Osteoblast (primary cell): ENCODE measurements at regions not wholly inside any gene's neighbourhood (a gene's known extent, or its start where the extent isn't known, plus 50 kb on each side); places are given as distances from the start of the nearest gene placed in this dataset.

Experiments used
- DNase-seq: peaks from one replicate; pipeline ENCODE4 v3.0.0; 2011; ENCODE audit warnings: low spot score, mixed read lengths; ENCODE audit not compliant: insufficient read length; ENCODE audit errors: missing footprints
- H2AFZ ChIP-seq: 2 replicates; pipeline ENCODE4 v1.6.0; 2011; ENCODE audit warnings: mild to moderate bottlenecking, low read length
- H3K27ac ChIP-seq: 2 replicates; pipeline ENCODE4 v1.5.1; 2011; ENCODE audit warnings: mild to moderate bottlenecking, low read depth, low read length, moderate library complexity
- H3K27me3 ChIP-seq: 2 replicates; pipeline ENCODE4 v1.6.0; 2012; ENCODE audit warnings: mild to moderate bottlenecking, control low read depth, inconsistent platforms, low read length, moderate library complexity; ENCODE audit not compliant: insufficient read depth
- H3K36me3 ChIP-seq: 2 replicates; pipeline ENCODE4 v1.5.1; 2011; ENCODE audit warnings: mild to moderate bottlenecking, low read length, control low read depth, moderate library complexity; ENCODE audit not compliant: insufficient read depth
- H3K4me1 ChIP-seq: 2 replicates; pipeline ENCODE4 v1.5.1; 2011; ENCODE audit warnings: mild to moderate bottlenecking, low read length, control low read depth, moderate library complexity; ENCODE audit not compliant: insufficient read depth
- H3K4me2 ChIP-seq: 2 replicates; pipeline ENCODE4 v1.6.0; 2011; ENCODE audit warnings: mild to moderate bottlenecking, low read length; ENCODE audit not compliant: insufficient read depth
- H3K4me3 ChIP-seq: fragments of 200-600 bp; sonication (generic); 3 replicates; pipeline ENCODE4 v1.5.1; 2012; ENCODE audit warnings: mild to moderate bottlenecking, low read length, inconsistent platforms; ENCODE audit not compliant: insufficient read depth
- H3K79me2 ChIP-seq: 2 replicates; pipeline ENCODE4 v1.6.0; 2012; ENCODE audit warnings: mild to moderate bottlenecking, low read length, control low read depth, inconsistent platforms; ENCODE audit not compliant: insufficient read depth
- H3K9me3 ChIP-seq: 2 replicates; pipeline ENCODE4 v1.5.1; 2011; ENCODE audit warnings: low read depth, low read length, control low read depth
- H4K20me1 ChIP-seq: 2 replicates; pipeline ENCODE4 v1.6.0; 2012; ENCODE audit warnings: mild to moderate bottlenecking, low read length, control low read depth; ENCODE audit not compliant: insufficient read depth
- CTCF ChIP-seq: IDR thresholded peaks from 2 replicates; pipeline ENCODE4 v1.5.1; 2011; ENCODE audit warnings: mild to moderate bottlenecking, low read depth, low read length, moderate library complexity; ENCODE audit errors: extremely low read depth

GRCh38 chr2:217283460-217283859 lies 423.6 kb upstream of the TNP1 start:
- DNase-seq: no peak
- no peak overlapping the region for H2AFZ ChIP-seq

GRCh38 chr2:217282531-217282930 lies 422.7 kb upstream of the TNP1 start:
- H3K27ac ChIP-seq: no peak overlapping the region
- H3K4me3 ChIP-seq: no peak overlapping the region
- H3K79me2 ChIP-seq: no peaks in the 10 kb centered on the region
- no peaks in the 10 kb centered on the region for H3K9me3 ChIP-seq
- no peak for DNase-seq
- no peak overlapping the region for H2AFZ ChIP-seq
- no peak for TF ChIP-seq CTCF
- H3K27me3 ChIP-seq: peaks cover 5% of the 10 kb centered on the region
- H3K36me3 ChIP-seq: no peaks in the 10 kb centered on the region
- H4K20me1 ChIP-seq: no peaks in the 10 kb centered on the region
- H3K4me2 ChIP-seq: no peak overlapping the region
- peaks cover 32% of the 10 kb centered on the region for H3K4me1 ChIP-seq

More at GRCh38 chr2:217283460-217283859, 423.6 kb upstream of the TNP1 start:
- H3K4me1 ChIP-seq: peaks cover 23% of the 10 kb centered on the region
- H3K27ac ChIP-seq: no peak overlapping the region
- no peaks in the 10 kb centered on the region for H4K20me1 ChIP-seq
- no peaks in the 10 kb centered on the region for H3K79me2 ChIP-seq
- no peaks in the 10 kb centered on the region for H3K9me3 ChIP-seq
- H3K4me3 ChIP-seq: no peak overlapping the region
- no peak overlapping the region for H3K4me2 ChIP-seq
- no peaks in the 10 kb centered on the region for H3K36me3 ChIP-seq
- no peak for TF ChIP-seq CTCF
- H3K27me3 ChIP-seq: peaks cover 5% of the 10 kb centered on the region

GRCh38 chr2:217279556-217279955 lies 419.7 kb upstream of the TNP1 start:
- peak overlapping the region; percentile 28 for H3K4me2 ChIP-seq
- no peaks in the 10 kb centered on the region for H3K27me3 ChIP-seq
- no peak overlapping the region for H2AFZ ChIP-seq

DNA sequence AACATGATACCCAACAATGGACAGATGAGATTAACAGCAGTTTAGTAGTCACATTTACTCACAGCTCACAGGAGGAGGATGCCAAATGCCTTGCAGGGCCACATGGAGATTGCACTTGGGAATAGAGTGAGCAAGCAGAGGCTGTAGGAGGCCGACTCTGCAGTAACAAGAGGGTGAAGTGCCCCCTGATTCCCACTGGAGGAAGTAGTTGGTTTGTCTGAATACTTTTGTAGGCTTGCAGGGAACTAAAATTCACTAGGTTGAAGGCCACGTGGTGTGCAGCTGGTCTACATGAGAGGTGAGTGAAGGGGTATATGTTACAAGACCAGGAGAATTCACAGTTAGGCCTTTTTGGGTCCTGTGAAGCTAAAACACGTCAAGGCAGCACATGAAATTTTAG lies 419.3 kb upstream of the TNP1 start:
- peaks cover 33% of the 10 kb centered on the region for H3K4me1 ChIP-seq
- no peak overlapping the region for H2AFZ ChIP-seq
- no peaks in the 10 kb centered on the region for H3K9me3 ChIP-seq
- peak overlapping the region; percentile 28 for H3K4me2 ChIP-seq
- DNase-seq: peak; percentile 41
- no peaks in the 10 kb centered on the region for H3K36me3 ChIP-seq
- peak; percentile 33 for TF ChIP-seq CTCF
- no peaks in the 10 kb centered on the region for H3K79me2 ChIP-seq
- no peak overlapping the region for H3K4me3 ChIP-seq
- H4K20me1 ChIP-seq: no peaks in the 10 kb centered on the region
- peak overlapping the region; percentile 68 for H3K27ac ChIP-seq
- H3K27me3 ChIP-seq: no peaks in the 10 kb centered on the region

More at GRCh38 chr2:217279556-217279955, 419.7 kb upstream of the TNP1 start:
- Histone ChIP-seq H3K36me3 (no peaks in the 10 kb centered on the region), H3K9me3 (no peaks in the 10 kb centered on the region), H4K20me1 (no peaks in the 10 kb centered on the region), H3K79me2 (no peaks in the 10 kb centered on the region), H3K27ac (peak overlapping the region; percentile 68), H3K4me1 (peaks cover 33% of the 10 kb centered on the region), H3K4me3 (no peak overlapping the region)
- TF ChIP-seq CTCF: no peak
- peak; percentile 38 for DNase-seq
